SK-N-MC (cell line): ENCODE measurements at regions not wholly inside any gene's neighbourhood (a gene's known extent, or its start where the extent isn't known, plus 50 kb on each side); places are given as distances from the start of the nearest gene placed in this dataset.

Source experiments
- EZH2 ChIP-seq: fragments of 200-600 bp; sonication (generic); IDR thresholded peaks from one replicate; pipeline ENCODE4 v1.6.1; 2017; ENCODE audit warnings: antibody characterized with exemption
- FOXP2 ChIP-seq: optimal IDR thresholded peaks from 2 replicates; pipeline ENCODE3; 2011; ENCODE audit warnings: mild to moderate bottlenecking, moderate library complexity; ENCODE audit not compliant: insufficient read depth; ENCODE audit errors: extremely low read length, control extremely low read depth
- POLR2AphosphoS5 ChIP-seq: IDR thresholded peaks from 2 replicates; pipeline ENCODE4 v1.6.1; 2012; ENCODE audit warnings: mild to moderate bottlenecking, low read depth, low read length, borderline replicate concordance

- TF ChIP-seq POLR2AphosphoS5, result peak; percentile 97
- TF ChIP-seq FOXP2, result peak; percentile 45
- TF ChIP-seq EZH2, result no peak
Measured at GRCh38 chr2:131682122-131682944, 154.6 kb downstream of the CCDC74A start.
